ENCODE measurements at regions not wholly inside any gene's neighbourhood (a gene's known extent, or its start where the extent isn't known, plus 50 kb on each side); places are given as distances from the start of the nearest gene placed in this dataset.

DNA sequence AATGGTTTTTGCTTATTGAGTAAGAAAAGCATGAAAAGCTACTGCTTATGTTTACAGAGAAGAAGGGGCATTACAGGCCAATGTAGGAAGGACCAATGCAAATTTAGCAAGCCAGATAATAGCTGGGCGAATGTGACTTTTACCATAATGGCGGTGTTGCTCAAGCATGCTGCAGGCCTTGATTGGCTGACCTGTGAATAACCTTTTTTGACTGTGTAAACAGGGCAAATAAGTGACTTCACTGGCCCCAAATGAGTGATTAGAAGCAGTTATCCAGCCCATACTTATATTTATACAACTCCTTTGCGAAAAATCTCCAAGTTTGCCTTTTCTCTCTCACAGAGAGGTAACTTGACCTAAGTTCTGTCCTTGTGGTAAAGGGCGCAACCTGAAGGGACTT lies 146.9 kb downstream of the SP3 start:
- TF ChIP-seq ZNF558 (CRISPR knock-in tag; IDR thresholded peaks at IDR 0.05; ENCODE audit: borderline replicate concordance) (no peak), SUZ12 (IDR thresholded peaks at IDR 0.05; ENCODE audit: low read depth, low read length) (no peak), POLR2A (IDR thresholded peaks at IDR 0.05; ENCODE audit: insufficient read depth in 1 of 2, low read depth in 2 of 2, low read length in 2 of 2) (no peak), TCF7L2 (IDR thresholded peaks at IDR 0.05; ENCODE audit: low read depth, low read length) (no peak), ZNF326 (CRISPR knock-in tag; IDR thresholded peaks at IDR 0.05; ENCODE audit: borderline replicate concordance) (no peak)
- TF ChIP-seq, protein P1, sequence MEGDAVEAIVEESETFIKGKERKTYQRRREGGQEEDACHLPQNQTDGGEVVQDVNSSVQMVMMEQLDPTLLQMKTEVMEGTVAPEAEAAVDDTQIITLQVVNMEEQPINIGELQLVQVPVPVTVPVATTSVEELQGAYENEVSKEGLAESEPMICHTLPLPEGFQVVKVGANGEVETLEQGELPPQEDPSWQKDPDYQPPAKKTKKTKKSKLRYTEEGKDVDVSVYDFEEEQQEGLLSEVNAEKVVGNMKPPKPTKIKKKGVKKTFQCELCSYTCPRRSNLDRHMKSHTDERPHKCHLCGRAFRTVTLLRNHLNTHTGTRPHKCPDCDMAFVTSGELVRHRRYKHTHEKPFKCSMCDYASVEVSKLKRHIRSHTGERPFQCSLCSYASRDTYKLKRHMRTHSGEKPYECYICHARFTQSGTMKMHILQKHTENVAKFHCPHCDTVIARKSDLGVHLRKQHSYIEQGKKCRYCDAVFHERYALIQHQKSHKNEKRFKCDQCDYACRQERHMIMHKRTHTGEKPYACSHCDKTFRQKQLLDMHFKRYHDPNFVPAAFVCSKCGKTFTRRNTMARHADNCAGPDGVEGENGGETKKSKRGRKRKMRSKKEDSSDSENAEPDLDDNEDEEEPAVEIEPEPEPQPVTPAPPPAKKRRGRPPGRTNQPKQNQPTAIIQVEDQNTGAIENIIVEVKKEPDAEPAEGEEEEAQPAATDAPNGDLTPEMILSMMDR (CRISPR knock-in tag; IDR thresholded peaks at IDR 0.05) = no peak
- TF ChIP-seq, protein P2, sequence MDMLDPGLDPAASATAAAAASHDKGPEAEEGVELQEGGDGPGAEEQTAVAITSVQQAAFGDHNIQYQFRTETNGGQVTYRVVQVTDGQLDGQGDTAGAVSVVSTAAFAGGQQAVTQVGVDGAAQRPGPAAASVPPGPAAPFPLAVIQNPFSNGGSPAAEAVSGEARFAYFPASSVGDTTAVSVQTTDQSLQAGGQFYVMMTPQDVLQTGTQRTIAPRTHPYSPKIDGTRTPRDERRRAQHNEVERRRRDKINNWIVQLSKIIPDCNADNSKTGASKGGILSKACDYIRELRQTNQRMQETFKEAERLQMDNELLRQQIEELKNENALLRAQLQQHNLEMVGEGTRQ (IDR thresholded peaks at IDR 0.05; ENCODE audit: low read depth, low read length) = no peak
- TF ChIP-seq, protein P2 (CRISPR knock-in tag; IDR thresholded peaks at IDR 0.05; ENCODE audit: borderline replicate concordance) = no peak

Measured in HepG2 (cell line).